Endothelial cell of umbilical vein (primary cell): ENCODE measurements at regions not wholly inside any gene's neighbourhood (a gene's known extent, or its start where the extent isn't known, plus 50 kb on each side); places are given as distances from the start of the nearest gene placed in this dataset.
"Not testable (repeated sequence)": the region's sequence is repeated elsewhere in the genome, so short reads cannot be mapped to it uniquely, and the experiment has no call there.

Source experiments
- BruUV-seq: library from RNA; stranded (reverse); fragments of 400-500 nt; replicated peaks from 2 replicates; lab custom pipeline; 2021; lab: Mats Ljungman, UMichigan
- CTCF ChIA-PET: fragments of 300-600, 350-600 bp; sonication (Branson Sonifier 250); formaldehyde crosslinking; loops from one replicate; lab custom pipeline; 2021; ENCODE audit warnings: antibody characterized with exemption, inconsistent platforms; lab: Charles Lee
- POLR2A ChIA-PET: fragments of 300-600, 350-600 bp; sonication (Branson Sonifier 250); formaldehyde crosslinking; loops from one replicate; lab custom pipeline; 2021; ENCODE audit warnings: antibody characterized with exemption, inconsistent platforms; lab: Charles Lee
- DNase-seq: peaks from one replicate; pipeline ENCODE4 v3.0.0-alpha.2; 2011; ENCODE audit warnings: low read depth, low spot score
- FAIRE-seq: peaks from 2 replicates; lab custom pipeline; 2011; peaks lifted over from hg19 to GRCh38; lab: Jason Lieb, UNC
- H2AFZ ChIP-seq: 2 replicates; pipeline ENCODE4 v1.6.0; 2012; ENCODE audit warnings: low read depth, low read length, control low read depth, inconsistent platforms
- H3K27ac ChIP-seq: 2 replicates; pipeline ENCODE4 v1.5.1; 2011; ENCODE audit warnings: low read depth, mild to moderate bottlenecking, control low read depth, low read length, moderate library complexity; ENCODE audit not compliant: insufficient read depth
- H3K27me3 ChIP-seq, 2 experiments: 2 replicates each; pipeline versions ENCODE4 v1.6.0 to v1.6.1; 2011; ENCODE audit warnings: low read length in 2 of 2, mixed read lengths in 1 of 2; ENCODE audit not compliant: control insufficient read depth in 2 of 2, insufficient read depth in 2 of 2
- H3K36me3 ChIP-seq, 2 experiments: 2 replicates in 1 of 2; 3 replicates in 1 of 2; pipeline ENCODE4 v1.5.1; 2011; ENCODE audit warnings: low read length in 2 of 2, mild to moderate bottlenecking in 1 of 2, moderate library complexity in 1 of 2; ENCODE audit not compliant: control insufficient read depth in 2 of 2, insufficient read depth in 2 of 2; ENCODE audit errors: extremely low read depth in 1 of 2
- H3K4me1 ChIP-seq: 3 replicates; pipeline ENCODE4 v1.5.1; 2011; ENCODE audit warnings: mild to moderate bottlenecking, low read length; ENCODE audit not compliant: control insufficient read depth, insufficient read depth; ENCODE audit errors: extremely low read depth
- H3K4me2 ChIP-seq: 2 replicates; pipeline ENCODE4 v1.6.1; 2011; ENCODE audit warnings: low read length, control low read depth, mixed read lengths; ENCODE audit not compliant: insufficient read depth
- H3K4me3 ChIP-seq, 3 experiments: fragments of 200-600 bp in 1 of 3; sonication (generic), shearing (Covaris generic) in 1 of 3; replicated peaks in 1 of 3; 2 replicates each; pipeline ENCODE4 v1.5.1; 2011 to 2016; ENCODE audit warnings: control low read depth in 3 of 3, low read length in 3 of 3, mild to moderate bottlenecking in 2 of 3, inconsistent platforms in 1 of 3, low read depth in 1 of 3, moderate library complexity in 1 of 3; ENCODE audit not compliant: insufficient read depth in 1 of 3
- H3K79me2 ChIP-seq: 2 replicates; pipeline ENCODE4 v1.6.0; 2012; ENCODE audit warnings: low read length, inconsistent platforms; ENCODE audit not compliant: control insufficient read depth, insufficient read depth
- H3K9ac ChIP-seq: replicated peaks from 2 replicates; pipeline ENCODE3; 2011; ENCODE audit warnings: low read length, control low read depth; ENCODE audit not compliant: insufficient read depth; ENCODE audit errors: extremely low read depth
- H3K9me1 ChIP-seq: replicated peaks from 3 replicates; pipeline ENCODE4 v1.6.0; 2011; ENCODE audit warnings: mild to moderate bottlenecking, low read length; ENCODE audit not compliant: control insufficient read depth, insufficient read depth; ENCODE audit errors: extremely low read depth
- H3K9me3 ChIP-seq: replicated peaks from 2 replicates; pipeline ENCODE4 v1.5.1; 2012; ENCODE audit warnings: low read length, inconsistent platforms; ENCODE audit not compliant: control insufficient read depth, insufficient read depth
- H4K20me1 ChIP-seq: replicated peaks from 2 replicates; pipeline ENCODE3; 2011; ENCODE audit warnings: mild to moderate bottlenecking, low read length; ENCODE audit not compliant: control insufficient read depth, insufficient read depth; ENCODE audit errors: extremely low read depth
- CTCF ChIP-seq, 2 donors: IDR thresholded peaks; 1 replicate in 1 of 2; 2 replicates in 1 of 2; pipeline ENCODE4 v1.5.1; 2011; ENCODE audit warnings: low read length in 2 of 2, mild to moderate bottlenecking in 2 of 2, moderate library complexity in 2 of 2, control low read depth in 1 of 2, inconsistent platforms in 1 of 2, low read depth in 1 of 2; ENCODE audit not compliant: insufficient read depth in 1 of 2; ENCODE audit errors: extremely low read depth in 1 of 2
- EZH2 ChIP-seq: IDR thresholded peaks from 2 replicates; pipeline ENCODE4 v1.6.1; 2012; ENCODE audit warnings: borderline replicate concordance, low read depth, mild to moderate bottlenecking, moderate library complexity, low read length, inconsistent platforms; ENCODE audit not compliant: severe bottlenecking
- FOS ChIP-seq: IDR thresholded peaks from 2 replicates; pipeline ENCODE4 v1.6.1; 2011; ENCODE audit warnings: mild to moderate bottlenecking, low read length, moderate library complexity, borderline replicate concordance; ENCODE audit not compliant: insufficient read depth
- GATA2 ChIP-seq: IDR thresholded peaks from 2 replicates; pipeline ENCODE4 v1.7.0; 2011; ENCODE audit warnings: low read depth, mild to moderate bottlenecking, moderate library complexity, mixed read lengths, low read length; ENCODE audit not compliant: insufficient read length, insufficient read depth
- JUN ChIP-seq: IDR thresholded peaks from 2 replicates; pipeline ENCODE4 v1.6.1; 2011; ENCODE audit warnings: borderline replicate concordance, low read depth; ENCODE audit not compliant: insufficient read length, insufficient read depth
- MAX ChIP-seq: IDR thresholded peaks from 2 replicates; pipeline ENCODE4 v1.6.1; 2011; ENCODE audit not compliant: insufficient read depth, insufficient read length
- MYC ChIP-seq: IDR thresholded peaks from one replicate; pipeline ENCODE4 v1.6.1; 2011; ENCODE audit warnings: mild to moderate bottlenecking, low read depth, low read length
- POLR2A ChIP-seq: IDR thresholded peaks from 2 replicates; pipeline ENCODE4 v1.6.1; 2012; ENCODE audit warnings: low read depth, mild to moderate bottlenecking, control low read depth, low read length
- POLR2AphosphoS5 ChIP-seq: IDR thresholded peaks from 2 replicates; pipeline ENCODE4 v1.6.1; 2012; ENCODE audit warnings: low read depth, mild to moderate bottlenecking, control low read depth, low read length, moderate library complexity; ENCODE audit not compliant: insufficient read depth
- dilution Hi-C: fragments of 300-500 bp; cut with MboI; formaldehyde crosslinking; loops from one replicate; pipeline ENCODE4 v1.15.0; 2019; ENCODE audit warnings: low sequenced_read_pairs; ENCODE audit not compliant: extremely low pct_ligation_motif_present
- intact Hi-C: fragments of 100-400 bp; cut with micrococcal nuclease; formaldehyde crosslinking; loops from one replicate; pipeline ENCODE4 v1.10.0; 2022

- dilution Hi-C loops (no loop called here), intact Hi-C loops (no loop called here)
- CTCF ChIA-PET = interaction anchor here (1.2 kb wide), 1 partner anchor 115 kb away, joined by 3 read pairs; no protein-coding TSS in a partner anchor
- H2AFZ ChIP-seq = no peak overlapping the region
- DNase-seq (no peak), FAIRE-seq (no peak)
- no peaks in the 10 kb centered on the region for H3K9me1 ChIP-seq
- no TSS peak for BruUV-seq
- TF ChIP-seq EZH2 (no peak), GATA2 (no peak), POLR2AphosphoS5 (no peak), CTCF (IDR thresholded peaks at IDR 0.05; ENCODE audit: extremely low read depth in 1 of 2, insufficient read depth in 1 of 2, low read depth in 1 of 2, low read length in 2 of 2) (no peak), MAX (no peak), POLR2A (no peak), JUN (no peak), MYC (no peak), FOS (no peak)
- H3K36me3 ChIP-seq = no peaks in the 10 kb centered on the region
- H3K4me3 ChIP-seq = no peak overlapping the region
- no peak overlapping the region for H3K9ac ChIP-seq
- H3K4me1 ChIP-seq = no peaks in the 10 kb centered on the region
- H4K20me1 ChIP-seq = no peaks in the 10 kb centered on the region
- H3K79me2 ChIP-seq = no peaks in the 10 kb centered on the region
- H3K27me3 ChIP-seq = peaks cover 3 to 26% of the 10 kb centered on the region in 2 experiments
- POLR2A ChIA-PET = no interaction called here
- no peaks in the 10 kb centered on the region for H3K9me3 ChIP-seq
- H3K4me2 ChIP-seq = no peak overlapping the region
- no peak overlapping the region for H3K27ac ChIP-seq
Observed at GRCh38 chr2:16728351-16729136, 62.9 kb upstream of the CYRIA start.

- H3K36me3 ChIP-seq, dilution Hi-C loops, H3K9me1 ChIP-seq, H3K9ac ChIP-seq, H3K4me3 ChIP-seq, H3K9me3 ChIP-seq, H3K27ac ChIP-seq, H3K79me2 ChIP-seq, BruUV-seq, DNase-seq, H4K20me1 ChIP-seq, H3K4me1 ChIP-seq, H3K4me2 ChIP-seq, POLR2A ChIA-PET, FAIRE-seq, H2AFZ ChIP-seq: not testable (repeated sequence)
- intact Hi-C loops = loop anchor here (1.0 kb wide), 3 partner anchors 110 to 175 kb away; no protein-coding TSS in a partner anchor
- CTCF ChIA-PET = interaction anchor here (0.7 to 2.3 kb wide), 16 partner anchors 9 to 181 kb away, joined by 3 to 30 read pairs (median 4); no protein-coding TSS in a partner anchor
- H3K27me3 ChIP-seq = peaks cover 3 to 22% of the 10 kb centered on the region in 2 experiments
Observed at GRCh38 chr2:16727849-16728248, 62.2 kb upstream of the CYRIA start.
